M059J (cell line): ENCODE measurements at regions not wholly inside any gene's neighbourhood (a gene's known extent, or its start where the extent isn't known, plus 50 kb on each side); places are given as distances from the start of the nearest gene placed in this dataset.

Experiments used
- DNase-seq: peaks from one replicate; pipeline ENCODE4 v3.0.0-alpha.2; 2012; ENCODE audit warnings: low read depth

- no peak for DNase-seq
Observed at GRCh38 chr15:31274496-31275330, 51.9 kb upstream of the KLF13 start.

- DNase-seq: no peak
Observed at GRCh38 chr15:31275331-31276262, 51.0 kb upstream of the KLF13 start.

- no peak for DNase-seq
Observed at GRCh38 chr15:31276596-31277298, 49.9 kb upstream of the KLF13 start.
